KG1 (cell line): ENCODE measurements at regions not wholly inside any gene's neighbourhood (a gene's known extent, or its start where the extent isn't known, plus 50 kb on each side); places are given as distances from the start of the nearest gene placed in this dataset.

ENCODE experiments used
- DNase-seq: peaks from one replicate; lab custom pipeline; 2025; lab: John Stamatoyannopoulos, UW

DNA sequence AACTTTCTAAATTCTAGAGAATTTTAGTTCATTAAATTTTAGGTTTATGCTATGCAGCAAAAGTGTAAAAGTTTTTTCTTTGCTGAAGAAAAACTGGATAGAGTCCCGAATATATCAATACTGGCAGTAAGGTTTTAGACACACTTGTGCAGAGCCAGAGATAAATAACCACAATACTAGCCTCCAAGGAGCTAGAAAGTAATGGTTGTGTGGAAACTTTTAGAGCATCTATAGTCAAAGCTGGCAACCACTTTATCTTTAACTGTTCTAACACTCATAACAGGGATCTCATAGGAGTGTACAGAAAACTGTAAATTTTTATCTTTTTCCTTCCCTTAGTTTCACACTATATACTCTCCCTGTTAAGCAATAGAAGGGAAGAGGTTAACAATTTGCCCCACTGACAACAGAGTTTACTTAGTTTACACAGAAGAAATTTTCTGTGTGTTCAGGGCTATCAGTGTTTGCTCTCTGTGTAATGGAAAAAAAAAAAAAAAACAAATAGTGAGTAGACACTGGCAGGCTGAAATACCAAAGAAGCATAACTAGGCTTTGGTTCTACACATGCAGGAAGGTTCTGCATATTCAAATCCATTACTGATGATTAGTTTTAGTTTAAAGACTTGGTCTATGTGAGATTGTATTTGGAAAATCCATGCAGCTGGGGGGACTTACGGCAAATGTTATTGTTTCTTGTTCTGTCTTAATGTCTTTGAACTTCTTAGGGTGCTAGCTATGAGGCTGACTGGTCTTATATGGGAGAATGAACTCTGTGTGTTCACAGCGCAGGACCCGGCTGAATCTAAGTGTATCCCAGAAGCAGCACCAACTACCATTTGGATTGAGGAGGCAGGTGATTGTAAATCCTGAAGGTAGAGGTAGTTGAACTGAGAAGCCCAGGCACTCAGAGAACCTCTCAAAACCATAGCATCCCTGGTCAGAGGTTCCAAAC is 187.6 kb downstream of the PCSK1 start:
- DNase-seq = no peak

DNA sequence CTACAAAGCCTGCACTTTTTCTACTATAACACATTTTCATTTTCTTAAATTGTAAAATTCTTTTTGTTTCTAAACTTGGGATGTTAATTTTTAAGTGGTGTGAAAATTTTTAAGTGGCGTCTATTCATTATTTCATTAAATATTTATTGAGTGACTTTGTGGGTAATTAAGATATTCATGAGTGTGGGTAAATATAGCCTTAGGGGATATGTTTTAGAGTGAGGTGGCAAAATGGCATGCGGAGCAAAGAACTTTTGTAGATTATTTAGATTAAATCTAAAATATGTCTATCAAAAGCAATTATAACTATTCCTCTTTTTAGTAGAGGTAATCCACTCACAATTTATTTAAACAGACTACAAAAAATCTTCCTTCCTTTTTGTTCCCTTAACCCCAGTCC is 188.4 kb downstream of the PCSK1 start:
- no peak for DNase-seq

DNA sequence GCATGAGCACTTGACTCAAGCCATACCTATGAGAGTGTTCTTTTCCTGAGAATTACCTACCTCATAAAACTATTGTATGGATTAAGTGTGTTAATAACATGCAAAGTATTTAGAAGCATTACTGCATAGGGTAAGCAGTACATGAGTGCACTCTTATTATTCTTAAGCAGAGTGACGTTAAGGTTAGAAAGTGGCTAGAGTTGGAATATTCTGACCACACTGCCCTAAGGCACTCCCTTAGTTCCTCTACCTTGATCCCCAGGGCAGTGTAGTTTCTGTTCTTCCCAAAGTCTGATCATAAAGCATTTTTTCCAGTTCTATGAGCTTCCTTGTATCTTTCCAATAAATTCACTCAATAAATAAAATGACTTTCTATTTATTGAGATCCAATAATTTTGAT is 189.2 kb downstream of the PCSK1 start:
- DNase-seq = no peak

DNA sequence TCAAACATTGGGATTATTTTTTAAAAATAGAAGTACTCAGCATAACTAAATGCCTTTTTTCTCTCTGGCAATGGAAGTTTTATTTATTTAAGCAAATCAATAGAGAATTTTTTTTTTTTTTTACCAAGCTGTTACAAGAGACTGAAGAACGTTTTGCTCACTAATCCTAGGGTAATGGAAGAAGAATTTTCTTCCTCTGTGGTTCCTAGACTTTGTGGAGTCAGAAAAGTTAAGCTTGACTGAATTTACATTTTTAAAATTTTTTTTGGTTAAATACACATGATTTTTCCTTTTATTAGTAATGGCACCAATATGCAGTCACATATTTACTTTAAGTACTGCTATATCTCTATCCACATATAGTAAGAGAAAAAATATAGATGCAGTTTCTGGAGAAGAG is 189.8 kb downstream of the PCSK1 start:
- DNase-seq = no peak

DNA sequence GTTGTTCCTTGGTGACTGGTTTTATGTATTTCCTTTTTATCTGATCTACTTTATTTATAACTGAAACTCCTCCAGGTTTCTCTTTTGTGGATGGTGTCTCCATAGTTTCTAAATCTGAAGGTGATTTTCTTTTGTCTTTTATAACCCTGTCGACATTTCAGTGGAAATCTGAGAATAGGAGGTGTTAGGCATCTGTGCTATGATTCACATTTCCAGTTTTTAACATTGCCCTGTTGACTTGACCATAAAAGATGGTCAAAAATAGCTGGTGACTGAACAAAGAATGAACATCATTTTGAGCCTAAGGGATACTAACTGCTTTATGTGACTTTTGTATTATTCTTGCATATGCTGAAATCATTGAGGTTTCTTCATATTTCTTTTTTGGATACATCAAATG is 190.5 kb downstream of the PCSK1 start:
- no peak for DNase-seq

DNA sequence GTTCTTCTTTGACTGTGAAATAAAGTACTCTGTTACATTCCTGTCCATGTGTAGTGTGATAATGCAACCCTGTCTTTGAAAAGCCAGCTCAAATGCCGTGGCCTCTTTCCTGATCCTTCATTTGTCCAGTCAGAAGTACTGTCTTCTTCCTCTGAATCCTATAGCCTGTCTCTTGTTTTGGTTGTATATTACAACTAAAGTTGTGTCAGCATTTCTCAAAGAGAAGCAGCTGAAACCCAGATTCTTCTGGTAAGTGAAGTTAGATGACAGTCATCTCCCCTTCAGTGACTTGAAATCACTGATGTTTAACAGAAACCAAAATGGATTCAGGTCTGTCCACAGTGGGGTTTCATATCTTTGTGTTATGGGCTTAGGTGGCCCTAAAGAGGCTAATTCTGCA is 196.2 kb downstream of the PCSK1 start:
- no peak for DNase-seq

DNA sequence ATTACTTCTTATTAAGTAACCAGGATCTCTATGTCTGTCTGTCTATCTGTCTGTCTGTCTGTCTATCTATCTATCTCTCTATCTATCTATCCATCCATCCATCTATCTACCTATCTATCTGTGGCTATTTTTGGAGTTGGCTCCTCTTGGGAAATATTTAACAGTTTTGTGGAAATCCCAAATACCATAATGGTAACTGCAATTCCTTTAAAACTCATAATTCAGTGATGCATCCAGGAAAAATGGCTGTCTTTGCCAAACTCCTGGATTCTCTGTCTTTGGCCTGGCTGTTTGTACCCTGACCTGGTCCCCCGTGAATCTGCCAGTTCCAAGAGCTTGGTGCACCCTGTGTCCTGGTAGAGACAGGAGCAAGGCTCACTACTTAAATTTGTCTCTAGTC is 197.0 kb downstream of the PCSK1 start:
- no peak for DNase-seq

DNA sequence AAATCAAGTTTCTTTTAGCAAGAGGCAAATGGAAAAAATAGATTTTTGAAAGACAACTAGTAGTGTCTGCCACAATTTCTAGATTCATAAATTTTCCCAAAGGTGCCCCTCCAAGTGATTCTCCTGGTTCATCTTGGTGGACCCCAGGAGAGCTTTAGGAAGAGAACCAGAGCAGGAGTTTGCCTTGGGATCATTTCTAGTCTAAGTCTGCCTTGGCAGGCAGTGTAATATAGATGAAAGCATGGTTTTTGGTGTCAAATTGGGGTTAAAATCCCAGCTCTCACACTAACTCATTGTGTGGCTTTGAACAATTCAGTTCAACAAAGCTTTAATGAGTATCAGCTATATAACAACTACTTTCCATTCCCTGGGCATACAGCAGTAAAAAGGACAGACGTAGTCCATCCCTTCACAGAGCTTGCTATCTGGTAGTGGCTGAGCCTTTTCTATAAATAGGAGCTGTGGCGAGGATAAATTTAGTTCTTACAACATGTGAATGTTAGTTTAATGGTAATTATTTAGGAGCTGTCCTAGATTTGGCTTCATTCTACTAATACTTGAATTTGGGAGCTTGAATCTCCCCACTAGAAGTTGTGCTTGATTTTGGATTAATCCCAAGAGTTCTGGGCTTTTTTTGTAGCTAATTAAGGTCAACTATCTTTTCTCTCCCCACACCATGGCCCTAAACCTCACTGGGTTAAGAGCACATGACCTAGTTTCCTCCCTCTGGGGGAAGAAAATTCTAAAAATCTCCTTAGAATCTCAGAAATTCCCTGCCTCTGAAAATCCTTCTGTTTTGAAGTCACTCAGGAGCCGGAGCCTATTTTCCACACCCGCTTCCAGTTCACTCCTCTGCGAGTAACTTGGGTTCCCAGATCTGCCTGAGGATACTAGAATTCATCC is 197.8 kb downstream of the PCSK1 start:
- DNase-seq = no peak

DNA sequence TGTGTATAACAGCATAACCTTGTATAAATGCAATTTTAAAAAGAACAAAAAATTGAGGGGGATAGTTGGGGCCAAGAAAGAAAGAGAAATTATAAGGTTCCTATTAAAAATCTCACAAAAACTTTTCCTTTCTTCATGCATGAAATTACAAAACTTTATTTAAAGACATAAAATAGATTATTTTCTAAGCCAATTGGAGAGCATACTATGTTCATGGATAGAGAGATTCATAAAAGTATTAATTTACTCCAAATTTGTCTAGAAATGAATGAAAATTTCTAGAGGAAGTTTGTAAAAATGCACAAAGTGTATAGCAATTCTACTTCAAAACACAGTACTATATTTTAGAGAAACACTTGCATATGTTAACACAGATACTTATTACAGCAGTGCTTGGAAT is 200.4 kb downstream of the PCSK1 start:
- no peak for DNase-seq

DNA sequence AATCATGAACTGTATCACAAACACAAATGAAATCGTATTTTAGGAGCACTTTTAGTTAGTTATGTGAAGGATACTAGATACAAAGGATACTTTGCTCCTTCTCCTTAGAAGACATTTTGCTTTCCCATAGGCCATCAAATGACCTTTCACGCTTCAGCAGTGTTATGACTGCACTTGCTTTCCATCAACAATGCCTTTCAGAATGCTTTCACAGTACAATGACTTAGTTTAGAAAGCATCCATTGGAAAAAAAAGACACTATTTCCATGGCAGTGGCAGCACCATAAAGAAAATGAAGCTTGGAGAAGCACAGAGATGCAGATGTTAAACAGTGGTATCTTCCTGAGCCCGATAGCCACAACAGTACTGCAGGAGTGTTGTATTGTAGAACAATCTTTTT is 203.9 kb downstream of the PCSK1 start:
- DNase-seq = no peak

DNA sequence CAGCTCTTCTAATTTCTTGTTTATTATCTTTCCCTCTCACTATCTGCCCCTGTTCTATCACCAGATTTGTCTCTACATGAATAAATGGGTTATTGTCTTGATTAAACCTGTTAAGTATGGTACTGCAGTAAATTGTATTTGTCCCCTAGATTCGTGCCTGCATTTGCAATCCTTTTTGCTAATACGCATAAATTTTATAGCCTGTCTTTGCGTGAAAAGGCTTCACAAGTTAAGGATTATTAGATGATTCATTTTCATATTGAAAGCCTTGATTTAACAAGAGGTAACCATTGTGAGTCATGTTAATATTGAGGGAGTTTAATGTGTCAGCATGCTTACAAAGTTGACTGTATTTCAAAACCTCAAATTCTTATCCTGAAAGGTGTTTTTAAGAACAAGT is 204.6 kb downstream of the PCSK1 start:
- no peak for DNase-seq

DNA sequence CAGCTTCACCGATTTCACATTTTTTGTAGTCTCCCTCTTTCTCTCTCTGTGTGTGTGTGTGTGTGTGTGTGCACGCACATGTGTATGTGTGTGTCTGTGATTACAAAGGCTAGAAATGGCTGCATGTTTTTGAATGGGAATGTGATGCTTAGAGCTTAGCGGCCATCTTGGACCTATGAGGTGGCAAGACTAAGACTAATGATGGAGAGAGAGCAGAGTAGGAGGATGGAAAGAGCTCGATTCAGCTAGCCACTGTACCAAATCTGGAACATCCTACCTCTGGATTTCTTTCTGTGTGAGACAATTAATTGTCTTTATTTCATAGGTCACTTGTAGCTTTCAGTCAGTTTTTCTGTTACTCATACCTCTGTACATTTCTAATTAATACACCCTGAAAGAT is 205.1 kb downstream of the PCSK1 start:
- DNase-seq = no peak

DNA sequence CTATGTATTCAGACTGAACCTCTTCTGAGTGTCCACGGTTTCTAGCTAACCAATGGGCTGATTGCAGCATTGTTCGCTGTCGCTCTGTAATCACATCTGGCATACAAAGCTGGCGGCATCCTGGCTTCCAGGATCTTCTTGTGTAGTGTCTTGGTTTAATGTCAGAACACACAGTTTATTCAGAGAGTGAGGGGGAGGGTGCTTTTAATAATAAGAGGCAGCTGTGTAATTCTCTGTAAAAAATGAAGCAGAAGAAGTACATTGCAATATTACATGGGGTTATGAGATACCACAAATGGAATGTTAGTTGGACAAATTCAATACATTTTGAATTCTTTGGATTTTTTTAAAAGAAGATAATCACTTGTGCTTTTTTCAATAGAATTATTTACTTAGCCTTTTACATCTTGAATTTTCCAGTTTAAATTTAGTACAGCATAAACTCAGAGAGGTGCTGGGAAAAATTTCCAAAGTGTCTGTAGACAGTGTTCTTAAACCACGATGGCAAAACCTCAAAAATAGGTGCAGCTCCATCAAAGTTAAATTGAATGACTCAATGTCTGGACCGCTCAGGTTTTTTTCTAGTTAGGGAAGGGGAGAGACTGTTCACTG is 206.0 kb downstream of the PCSK1 start:
- no peak for DNase-seq

DNA sequence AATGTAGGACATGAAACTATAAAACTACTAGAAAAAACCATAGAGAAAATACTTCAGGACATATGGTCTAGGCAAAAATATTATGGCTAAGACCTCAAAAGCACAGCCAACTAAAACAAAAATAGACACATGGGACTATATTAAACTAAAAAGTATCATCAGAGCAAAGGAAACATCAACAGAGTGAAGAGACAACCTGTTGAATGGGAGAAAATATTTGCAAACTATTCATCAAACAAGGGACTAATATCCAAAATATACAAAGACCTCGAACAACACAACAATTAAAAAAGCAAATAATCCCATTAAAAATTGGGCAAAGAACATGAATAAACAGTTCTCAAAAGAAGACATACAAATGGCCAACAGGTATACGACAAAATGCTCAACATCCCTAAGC is 210.9 kb downstream of the PCSK1 start:
- no peak for DNase-seq

DNA sequence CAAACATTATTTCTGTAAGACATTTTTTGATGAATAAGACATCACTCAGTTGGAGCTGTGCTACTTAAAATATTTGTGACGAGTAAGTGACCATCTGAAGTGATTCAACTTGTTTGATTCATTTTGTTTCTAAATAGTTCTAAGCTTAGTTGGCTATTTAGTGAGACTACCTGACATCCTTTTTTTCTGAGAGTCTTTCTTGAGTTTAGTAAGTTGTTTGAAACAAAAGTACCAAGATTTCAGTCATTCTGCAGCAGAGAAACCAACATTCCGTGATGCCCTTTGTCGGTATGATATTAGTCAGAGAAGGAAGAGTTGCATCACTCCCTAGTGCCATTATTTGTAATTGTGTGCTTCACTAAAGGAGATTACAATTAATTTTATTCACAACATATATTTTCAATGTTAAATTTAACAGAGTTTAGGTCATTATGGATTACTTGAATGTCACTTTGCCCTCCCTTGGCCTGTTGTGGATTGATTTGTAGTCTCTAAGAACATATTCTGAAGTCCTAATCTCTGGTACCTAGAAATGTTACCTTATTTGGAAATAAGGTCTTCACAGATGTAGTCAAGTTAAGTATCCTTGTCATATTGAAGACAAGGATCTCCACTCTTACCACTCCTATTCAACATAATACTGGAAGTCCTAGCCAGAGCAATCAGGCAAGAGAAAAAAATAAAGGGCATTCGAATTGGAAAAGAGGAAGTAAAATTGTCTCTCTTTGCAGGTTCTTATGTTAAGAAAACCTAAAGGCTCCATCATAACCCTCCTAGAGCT is 212.2 kb downstream of the PCSK1 start:
- no peak for DNase-seq

DNA sequence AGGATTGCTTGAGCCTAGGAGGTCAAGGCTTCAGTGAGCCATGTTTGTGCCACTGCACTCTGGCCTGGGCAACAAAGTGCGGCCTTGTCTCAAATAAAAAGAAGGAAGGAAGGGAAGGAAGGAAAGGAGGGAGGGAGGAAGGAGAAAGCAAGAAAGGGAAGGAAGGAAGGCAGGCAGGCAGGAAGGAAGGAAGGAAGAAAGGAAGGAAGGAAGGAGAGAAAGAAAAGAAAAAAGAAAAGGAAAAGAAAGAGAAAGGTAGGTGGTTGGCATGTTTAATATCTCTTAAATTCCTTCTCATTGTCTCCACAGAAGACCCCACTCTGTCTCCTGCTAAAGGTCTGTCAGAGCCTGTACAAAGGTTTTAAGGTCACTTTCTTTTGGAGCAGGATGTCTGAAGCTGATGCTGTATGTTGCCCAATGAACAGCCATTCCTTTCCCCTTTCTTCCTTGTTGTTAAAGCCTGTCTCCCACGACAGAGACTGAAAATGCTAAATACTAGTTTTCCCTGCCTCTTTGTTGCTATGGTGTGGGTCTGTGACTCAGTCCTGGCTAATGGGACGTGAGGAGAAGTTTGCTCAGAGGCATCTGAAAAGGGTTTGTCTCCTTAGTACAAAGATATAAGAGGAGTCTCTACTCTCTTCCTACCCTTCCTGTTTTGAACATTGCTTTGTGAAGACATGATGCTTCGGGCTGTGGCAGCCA is 213.3 kb downstream of the PCSK1 start:
- no peak for DNase-seq

DNA sequence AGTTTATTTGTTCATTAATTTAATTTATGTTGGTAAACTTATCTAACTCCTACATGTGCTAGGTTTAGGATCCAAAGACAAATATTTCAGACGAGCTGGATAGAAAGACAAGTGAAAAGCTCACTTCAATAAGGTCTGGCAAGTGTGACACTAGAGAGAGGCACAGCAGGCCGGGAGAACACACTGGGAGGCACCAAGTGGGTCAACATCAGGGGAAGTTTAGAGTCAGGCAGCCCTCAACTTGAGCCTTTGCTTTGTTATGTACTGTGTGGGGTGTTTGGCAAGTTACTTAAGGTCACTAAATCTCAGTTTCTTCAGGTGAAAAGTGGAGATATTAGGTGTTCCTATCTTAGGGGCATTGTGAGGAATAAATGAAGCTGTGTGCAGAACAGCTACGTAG is 214.4 kb downstream of the PCSK1 start:
- no peak for DNase-seq

DNA sequence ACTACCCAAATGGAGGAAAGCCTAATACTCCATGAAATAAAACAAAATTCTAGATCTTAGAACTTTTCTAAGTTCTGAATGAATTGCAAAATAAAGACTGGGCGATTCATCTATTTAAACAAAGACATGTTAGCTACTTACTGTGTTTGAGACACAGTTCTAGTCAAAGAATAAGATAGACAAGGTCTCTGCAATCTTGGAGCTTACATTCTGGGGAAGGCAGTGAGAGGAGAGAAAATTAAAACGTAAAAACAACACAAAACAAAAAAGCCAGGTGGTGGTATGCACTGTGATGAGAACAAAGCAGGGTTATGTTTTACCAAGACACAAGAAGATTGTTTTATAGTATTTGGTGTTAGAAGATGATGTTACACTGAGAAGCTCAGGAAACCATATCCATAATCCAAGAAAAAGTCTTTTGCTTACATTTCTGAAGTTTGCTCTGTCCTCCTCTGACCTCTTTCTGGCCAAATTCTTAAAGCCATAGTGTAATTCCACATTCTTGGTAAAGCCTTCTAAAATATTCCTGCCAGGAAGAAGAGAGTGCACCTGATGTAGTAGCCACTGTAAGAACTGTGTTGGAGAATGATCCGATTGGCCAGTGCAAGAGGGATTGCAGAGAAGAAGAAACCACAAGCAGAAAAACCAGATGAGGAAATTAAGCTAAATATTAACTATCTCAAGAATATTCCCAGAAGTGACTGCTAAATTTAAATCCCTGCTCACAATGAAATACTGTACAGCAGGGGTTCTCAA is 218.4 kb downstream of the PCSK1 start:
- DNase-seq = no peak

DNA sequence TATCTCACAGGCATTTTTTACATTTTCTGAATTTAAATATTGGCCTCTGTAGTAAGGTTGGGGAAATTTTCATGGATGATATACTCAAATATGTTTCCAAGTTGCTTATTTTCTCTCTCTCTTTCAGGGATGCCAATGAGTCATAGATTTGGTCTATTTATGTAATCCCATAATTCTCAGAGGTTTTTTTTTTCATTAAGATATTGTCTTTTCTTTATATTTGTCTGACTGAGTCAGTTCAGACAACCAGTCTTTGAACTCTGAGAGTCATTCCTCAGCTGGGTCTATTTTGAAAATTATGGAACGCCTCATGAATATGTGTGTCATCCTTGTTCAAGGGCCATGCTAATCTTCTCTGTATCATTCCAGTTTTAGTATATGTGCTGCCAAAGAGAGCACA is 223.2 kb downstream of the PCSK1 start:
- DNase-seq = no peak

DNA sequence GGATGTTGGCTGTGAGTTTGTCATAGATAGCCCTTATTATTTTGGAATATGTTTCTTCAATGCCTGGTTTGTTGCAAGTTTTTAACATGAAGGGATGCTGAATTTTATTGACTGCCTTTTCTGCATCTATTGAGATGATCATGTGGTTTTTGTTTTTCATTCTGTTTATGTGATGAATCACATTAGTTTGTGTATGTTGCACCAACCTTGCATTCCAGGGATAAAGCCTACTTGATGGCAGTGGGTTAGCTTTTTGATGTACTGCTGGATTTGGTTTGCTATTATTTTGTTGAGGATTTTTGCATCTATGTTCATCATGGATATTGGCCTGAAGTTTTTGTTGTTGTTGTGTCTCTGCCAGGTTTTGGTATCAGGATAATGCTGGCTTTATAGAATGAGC is 225.6 kb downstream of the PCSK1 start:
- DNase-seq = no peak

DNA sequence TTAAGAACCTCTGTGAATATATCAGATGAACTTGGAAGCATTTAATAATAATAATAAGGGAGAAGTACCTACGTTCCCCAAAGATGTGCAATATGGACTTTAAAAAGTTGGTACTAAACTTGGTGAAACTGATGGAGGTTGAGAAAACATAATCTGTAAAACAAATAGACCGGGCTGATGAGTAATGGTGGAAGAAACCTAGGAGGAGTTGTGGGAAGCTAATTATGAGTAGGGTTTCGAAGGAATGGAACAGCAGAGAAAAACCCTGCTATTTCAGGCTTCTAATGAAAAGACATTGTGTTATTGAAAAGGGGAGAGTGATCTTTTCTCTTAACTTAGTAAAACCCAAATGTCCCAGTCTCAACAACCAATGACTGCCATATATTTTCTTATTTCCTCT is 229.3 kb downstream of the PCSK1 start:
- DNase-seq = no peak
